ENCODE measurements at regions not wholly inside any gene's neighbourhood (a gene's known extent, or its start where the extent isn't known, plus 50 kb on each side); places are given as distances from the start of the nearest gene placed in this dataset.

- DNase-seq = no peak
Measured at GRCh38 chr1:82223091-82223490, 422.4 kb downstream of the ADGRL2 start.

- DNase-seq = no peak
Measured at GRCh38 chr1:82221721-82222120, 421.0 kb downstream of the ADGRL2 start.

- DNase-seq = no peak
Measured at GRCh38 chr1:82220754-82221153, 420.0 kb downstream of the ADGRL2 start.

GRCh38 chr1:82219841-82220240 lies 419.1 kb downstream of the ADGRL2 start:
- DNase-seq = no peak

- no peak for DNase-seq
Measured at GRCh38 chr1:82218846-82219245, 418.1 kb downstream of the ADGRL2 start.

- no peak for DNase-seq
Measured at GRCh38 chr1:82215853-82216175, 415.1 kb downstream of the ADGRL2 start.

- DNase-seq = no peak
Measured at GRCh38 chr1:82215056-82215852, 414.5 kb downstream of the ADGRL2 start.

- no peak for DNase-seq
Measured at GRCh38 chr1:82214606-82215005, 413.9 kb downstream of the ADGRL2 start.

- DNase-seq = no peak
Measured at GRCh38 chr1:82197606-82198005, 396.9 kb downstream of the ADGRL2 start.

- no peak for DNase-seq
Measured at GRCh38 chr1:82195245-82195644, 394.5 kb downstream of the ADGRL2 start.

GRCh38 chr1:82185084-82185483 lies 384.4 kb downstream of the ADGRL2 start:
- DNase-seq = no peak

GRCh38 chr1:82181846-82182245 lies 381.1 kb downstream of the ADGRL2 start:
- no peak for DNase-seq

- DNase-seq = no peak
Measured at GRCh38 chr1:82179131-82179530, 378.4 kb downstream of the ADGRL2 start.

GRCh38 chr1:82177192-82177591 lies 376.5 kb downstream of the ADGRL2 start:
- DNase-seq = no peak

- no peak for DNase-seq
Measured at GRCh38 chr1:82171955-82172354, 371.2 kb downstream of the ADGRL2 start.

- no peak for DNase-seq
Measured at GRCh38 chr1:82168482-82168881, 367.7 kb downstream of the ADGRL2 start.

- no peak for DNase-seq
Measured at GRCh38 chr1:82165304-82165703, 364.6 kb downstream of the ADGRL2 start.

- DNase-seq = no peak
Measured at GRCh38 chr1:82162486-82163420, 362.0 kb downstream of the ADGRL2 start.

- no peak for DNase-seq
Measured at GRCh38 chr1:82161700-82162141, 361.0 kb downstream of the ADGRL2 start.

- no peak for DNase-seq
Measured at GRCh38 chr1:82160903-82161302, 360.2 kb downstream of the ADGRL2 start.

- DNase-seq = no peak
Measured at GRCh38 chr1:82160036-82160435, 359.3 kb downstream of the ADGRL2 start.

GRCh38 chr1:82158981-82159380 lies 358.2 kb downstream of the ADGRL2 start:
- DNase-seq = no peak

GRCh38 chr1:82154219-82154970 lies 353.7 kb downstream of the ADGRL2 start:
- DNase-seq = no peak

Data from Kasumi-1 (cell line).